ENCODE measurements at regions not wholly inside any gene's neighbourhood (a gene's known extent, or its start where the extent isn't known, plus 50 kb on each side); places are given as distances from the start of the nearest gene placed in this dataset.

DNA sequence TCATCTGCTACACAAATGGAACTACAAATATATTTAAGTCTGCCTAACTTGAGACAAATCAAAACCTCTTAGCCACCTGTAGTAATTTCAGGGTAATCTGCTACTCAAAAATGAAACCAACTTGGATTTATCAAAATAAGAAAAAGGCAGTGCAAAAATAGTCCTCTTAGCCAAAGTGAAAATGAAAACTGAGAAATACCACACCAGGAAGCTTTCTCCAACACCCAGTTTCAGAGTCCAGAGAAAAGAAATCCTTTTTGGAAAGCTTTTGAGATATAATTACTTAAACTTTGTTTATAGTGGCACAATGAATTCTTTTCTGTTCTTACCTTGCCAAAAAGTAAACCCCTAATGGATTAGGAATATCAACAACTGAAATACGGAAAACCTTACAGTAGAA lies 990.4 kb downstream of the EFNA5 start:
- TF ChIP-seq EZH2 (IDR thresholded peaks at IDR 0.05; ENCODE audit: borderline replicate concordance, low read length) (no peak), CTCF (IDR thresholded peaks at IDR 0.05; ENCODE audit: low read length) (no peak)
